ENCODE measurements at regions not wholly inside any gene's neighbourhood (a gene's known extent, or its start where the extent isn't known, plus 50 kb on each side); places are given as distances from the start of the nearest gene placed in this dataset.

- no peak for DNase-seq (ENCODE audit: extremely low read depth, low read depth, low spot score)
Observed at GRCh38 chr18:72692086-72692485, 147.9 kb upstream of the CBLN2 start.

GRCh38 chr18:72687736-72688135, 143.6 kb upstream of the CBLN2 start:
- no peak for DNase-seq (ENCODE audit: extremely low read depth, low read depth, low spot score)

- DNase-seq (ENCODE audit: extremely low read depth, low read depth, low spot score) = no peak
Observed at GRCh38 chr18:72675394-72675793, 131.3 kb upstream of the CBLN2 start.

GRCh38 chr18:72674710-72675109, 130.6 kb upstream of the CBLN2 start:
- DNase-seq (ENCODE audit: extremely low read depth, low read depth, low spot score) = no peak

- DNase-seq (ENCODE audit: extremely low read depth, low read depth, low spot score) = no peak
Observed at GRCh38 chr18:72673242-72673641, 129.1 kb upstream of the CBLN2 start.

- peak; percentile 20 for DNase-seq (ENCODE audit: extremely low read depth, low read depth, low spot score)
Observed at GRCh38 chr18:72672364-72673184, 128.4 kb upstream of the CBLN2 start.

GRCh38 chr18:72667932-72668331, 123.8 kb upstream of the CBLN2 start:
- DNase-seq (ENCODE audit: extremely low read depth, low read depth, low spot score) = no peak

GRCh38 chr18:72652990-72653593, 109.0 kb upstream of the CBLN2 start:
- DNase-seq (ENCODE audit: extremely low read depth, low read depth, low spot score) = no peak

- DNase-seq (ENCODE audit: extremely low read depth, low read depth, low spot score) = no peak
Observed at GRCh38 chr18:72651033-72651432, 106.9 kb upstream of the CBLN2 start.

- DNase-seq (ENCODE audit: extremely low read depth, low read depth, low spot score) = no peak
Observed at GRCh38 chr18:72648481-72648960, 104.4 kb upstream of the CBLN2 start.

- no peak for DNase-seq (ENCODE audit: extremely low read depth, low read depth, low spot score)
Observed at GRCh38 chr18:72648079-72648478, 103.9 kb upstream of the CBLN2 start.

GRCh38 chr18:72640557-72640956, 96.4 kb upstream of the CBLN2 start:
- no peak for DNase-seq (ENCODE audit: extremely low read depth, low read depth, low spot score)

GRCh38 chr18:72638376-72638775, 94.2 kb upstream of the CBLN2 start:
- DNase-seq (ENCODE audit: extremely low read depth, low read depth, low spot score) = no peak

- DNase-seq (ENCODE audit: extremely low read depth, low read depth, low spot score) = no peak
Observed at GRCh38 chr18:72637721-72638120, 93.6 kb upstream of the CBLN2 start.

- DNase-seq (ENCODE audit: extremely low read depth, low read depth, low spot score) = no peak
Observed at GRCh38 chr18:72637299-72637698, 93.2 kb upstream of the CBLN2 start.

GRCh38 chr18:72636611-72637010, 92.5 kb upstream of the CBLN2 start:
- no peak for DNase-seq (ENCODE audit: extremely low read depth, low read depth, low spot score)

- no peak for DNase-seq (ENCODE audit: extremely low read depth, low read depth, low spot score)
Observed at GRCh38 chr18:72634500-72634899, 90.4 kb upstream of the CBLN2 start.

GRCh38 chr18:72630991-72631390, 86.8 kb upstream of the CBLN2 start:
- no peak for DNase-seq (ENCODE audit: extremely low read depth, low read depth, low spot score)

- no peak for DNase-seq (ENCODE audit: extremely low read depth, low read depth, low spot score)
Observed at GRCh38 chr18:72623444-72623843, 79.3 kb upstream of the CBLN2 start.

GRCh38 chr18:72613534-72613930, 69.4 kb upstream of the CBLN2 start:
- DNase-seq (ENCODE audit: extremely low read depth, low read depth, low spot score) = no peak

GRCh38 chr18:72612894-72613533, 68.9 kb upstream of the CBLN2 start:
- DNase-seq (ENCODE audit: extremely low read depth, low read depth, low spot score) = no peak

GRCh38 chr18:72605376-72605775, 61.2 kb upstream of the CBLN2 start:
- DNase-seq (ENCODE audit: extremely low read depth, low read depth, low spot score) = no peak

Measured in glomerular endothelial cell (primary cell).